Osteoblast (primary cell): ENCODE measurements at regions not wholly inside any gene's neighbourhood (a gene's known extent, or its start where the extent isn't known, plus 50 kb on each side); places are given as distances from the start of the nearest gene placed in this dataset.

Source experiments
- DNase-seq: peaks from one replicate; pipeline ENCODE4 v3.0.0; 2011; ENCODE audit warnings: low spot score, mixed read lengths; ENCODE audit not compliant: insufficient read length; ENCODE audit errors: missing footprints
- H2AFZ ChIP-seq: 2 replicates; pipeline ENCODE4 v1.6.0; 2011; ENCODE audit warnings: mild to moderate bottlenecking, low read length
- H3K27ac ChIP-seq: 2 replicates; pipeline ENCODE4 v1.5.1; 2011; ENCODE audit warnings: mild to moderate bottlenecking, low read depth, low read length, moderate library complexity
- H3K27me3 ChIP-seq: 2 replicates; pipeline ENCODE4 v1.6.0; 2012; ENCODE audit warnings: mild to moderate bottlenecking, control low read depth, inconsistent platforms, low read length, moderate library complexity; ENCODE audit not compliant: insufficient read depth
- H3K36me3 ChIP-seq: 2 replicates; pipeline ENCODE4 v1.5.1; 2011; ENCODE audit warnings: mild to moderate bottlenecking, low read length, control low read depth, moderate library complexity; ENCODE audit not compliant: insufficient read depth
- H3K4me1 ChIP-seq: 2 replicates; pipeline ENCODE4 v1.5.1; 2011; ENCODE audit warnings: mild to moderate bottlenecking, low read length, control low read depth, moderate library complexity; ENCODE audit not compliant: insufficient read depth
- H3K4me2 ChIP-seq: 2 replicates; pipeline ENCODE4 v1.6.0; 2011; ENCODE audit warnings: mild to moderate bottlenecking, low read length; ENCODE audit not compliant: insufficient read depth
- H3K4me3 ChIP-seq: fragments of 200-600 bp; sonication (generic); 3 replicates; pipeline ENCODE4 v1.5.1; 2012; ENCODE audit warnings: mild to moderate bottlenecking, low read length, inconsistent platforms; ENCODE audit not compliant: insufficient read depth
- H3K79me2 ChIP-seq: 2 replicates; pipeline ENCODE4 v1.6.0; 2012; ENCODE audit warnings: mild to moderate bottlenecking, low read length, control low read depth, inconsistent platforms; ENCODE audit not compliant: insufficient read depth
- H3K9me3 ChIP-seq: 2 replicates; pipeline ENCODE4 v1.5.1; 2011; ENCODE audit warnings: low read depth, low read length, control low read depth
- H4K20me1 ChIP-seq: 2 replicates; pipeline ENCODE4 v1.6.0; 2012; ENCODE audit warnings: mild to moderate bottlenecking, low read length, control low read depth; ENCODE audit not compliant: insufficient read depth
- CTCF ChIP-seq: IDR thresholded peaks from 2 replicates; pipeline ENCODE4 v1.5.1; 2011; ENCODE audit warnings: mild to moderate bottlenecking, low read depth, low read length, moderate library complexity; ENCODE audit errors: extremely low read depth

GRCh38 chr21:35179990-35180540, 131.0 kb upstream of the RUNX1 start:
- TF ChIP-seq CTCF: no peak
- Histone ChIP-seq H3K4me1 (peaks cover 10% of the 10 kb centered on the region), H3K4me3 (no peak overlapping the region), H3K27me3 (no peaks in the 10 kb centered on the region), H4K20me1 (no peaks in the 10 kb centered on the region), H3K4me2 (no peak overlapping the region), H2AFZ (no peak overlapping the region), H3K36me3 (no peaks in the 10 kb centered on the region), H3K9me3 (no peaks in the 10 kb centered on the region), H3K79me2 (no peaks in the 10 kb centered on the region), H3K27ac (no peak overlapping the region)
- peak; percentile 58 for DNase-seq

GRCh38 chr21:35178827-35179226, 129.7 kb upstream of the RUNX1 start:
- no peak overlapping the region for H3K4me3 ChIP-seq
- no peak overlapping the region for H3K4me2 ChIP-seq
- no peak overlapping the region for H2AFZ ChIP-seq
- no peaks in the 10 kb centered on the region for H4K20me1 ChIP-seq
- H3K79me2 ChIP-seq: no peaks in the 10 kb centered on the region
- no peak overlapping the region for H3K27ac ChIP-seq
- H3K27me3 ChIP-seq: no peaks in the 10 kb centered on the region
- no peaks in the 10 kb centered on the region for H3K9me3 ChIP-seq
- no peak for DNase-seq
- H3K36me3 ChIP-seq: no peaks in the 10 kb centered on the region
- peaks cover 10% of the 10 kb centered on the region for H3K4me1 ChIP-seq
- TF ChIP-seq CTCF: no peak

GRCh38 chr21:35178098-35178497, 129.0 kb upstream of the RUNX1 start:
- TF ChIP-seq CTCF: no peak
- Histone ChIP-seq H3K4me3 (no peak overlapping the region), H3K27me3 (no peaks in the 10 kb centered on the region), H2AFZ (no peak overlapping the region), H3K27ac (no peak overlapping the region), H3K9me3 (no peaks in the 10 kb centered on the region), H4K20me1 (no peaks in the 10 kb centered on the region), H3K36me3 (no peaks in the 10 kb centered on the region), H3K79me2 (no peaks in the 10 kb centered on the region), H3K4me1 (peaks cover 10% of the 10 kb centered on the region), H3K4me2 (no peak overlapping the region)
- no peak for DNase-seq

- Histone ChIP-seq H3K9me3 (no peaks in the 10 kb centered on the region), H3K36me3 (no peaks in the 10 kb centered on the region), H3K27me3 (no peaks in the 10 kb centered on the region), H3K79me2 (no peaks in the 10 kb centered on the region), H3K4me2 (no peak overlapping the region), H3K4me3 (no peak overlapping the region), H2AFZ (no peak overlapping the region), H3K27ac (no peak overlapping the region), H3K4me1 (no peaks in the 10 kb centered on the region), H4K20me1 (no peaks in the 10 kb centered on the region)
- DNase-seq: no peak
- TF ChIP-seq CTCF: no peak
Observed at GRCh38 chr21:35172231-35172630, 123.1 kb upstream of the RUNX1 start.
